H1 (cell line): ENCODE measurements at regions not wholly inside any gene's neighbourhood (a gene's known extent, or its start where the extent isn't known, plus 50 kb on each side); places are given as distances from the start of the nearest gene placed in this dataset.

Experiments used
- CTCF ChIA-PET: fragments of 300-600 bp; sonication (Branson Sonifier 250); formaldehyde crosslinking; loops from one replicate; lab custom pipeline; 2021; ENCODE audit not compliant: partially characterized antibody; lab: Charles Lee
- POLR2A ChIA-PET: fragments of 300-600 bp; sonication (Branson Sonifier 250); formaldehyde crosslinking; loops from one replicate; lab custom pipeline; 2021; ENCODE audit warnings: inconsistent platforms; ENCODE audit not compliant: partially characterized antibody; lab: Charles Lee
- DNase-seq, 2 experiments: peaks; one replicate each; pipeline versions ENCODE4 v3.0.0 to v3.0.0-alpha.2; 2010 to 2022; ENCODE audit warnings: low spot score in 2 of 2, low read depth in 1 of 2, mixed read lengths in 1 of 2
- FAIRE-seq: peaks from 2 replicates; lab custom pipeline; 2011; peaks lifted over from hg19 to GRCh38; lab: Jason Lieb, UNC
- H2AFZ ChIP-seq: 2 replicates; pipeline ENCODE4 v1.8.1; 2012; ENCODE audit warnings: low read length, inconsistent platforms
- H2AK5ac ChIP-seq: 2 replicates; pipeline ENCODE4 v1.6.1; 2013; ENCODE audit warnings: low read depth, low read length
- H2BK120ac ChIP-seq: replicated peaks from 2 replicates; pipeline ENCODE3; 2013; ENCODE audit warnings: low read depth, low read length, inconsistent platforms
- H2BK12ac ChIP-seq: 2 replicates; pipeline ENCODE4 v1.6.1; 2013; ENCODE audit warnings: low read depth, low read length
- H2BK15ac ChIP-seq: 2 replicates; pipeline ENCODE4 v1.6.1; 2013; ENCODE audit warnings: low read length
- H2BK20ac ChIP-seq: 2 replicates; pipeline ENCODE4 v1.6.1; 2013; ENCODE audit warnings: low read length
- H2BK5ac ChIP-seq: 2 replicates; pipeline ENCODE4 v1.6.1; 2013; ENCODE audit warnings: low read depth, low read length
- H3K14ac ChIP-seq: 2 replicates; pipeline ENCODE4 v1.6.1; 2013; ENCODE audit warnings: inconsistent platforms; ENCODE audit not compliant: insufficient read length
- H3K18ac ChIP-seq: 2 replicates; pipeline ENCODE4 v1.6.1; 2013; ENCODE audit warnings: low read length; ENCODE audit errors: extremely low read depth
- H3K23ac ChIP-seq: 2 replicates; pipeline ENCODE4 v1.6.1; 2013; ENCODE audit warnings: inconsistent platforms; ENCODE audit not compliant: insufficient read length
- H3K23me2 ChIP-seq: 2 replicates; pipeline ENCODE4 v1.6.1; 2013; ENCODE audit warnings: low read depth, low read length
- H3K27ac ChIP-seq: 2 replicates; pipeline ENCODE4 v1.6.1; 2011; ENCODE audit warnings: low read depth, low read length, inconsistent platforms
- H3K27me3 ChIP-seq, 4 experiments: replicated peaks in 1 of 4; 1 replicate in 1 of 4; 2 replicates in 3 of 4; pipeline versions ENCODE4 v1.6.1 to v1.8.1; 2011 to 2013; ENCODE audit warnings: low read length in 3 of 4, mild to moderate bottlenecking in 3 of 4, inconsistent platforms in 2 of 4, mixed read lengths in 2 of 4, moderate library complexity in 1 of 4; ENCODE audit not compliant: control insufficient read depth in 3 of 4, insufficient read depth in 3 of 4; ENCODE audit errors: extremely low read depth in 1 of 4
- H3K36me3 ChIP-seq, 4 experiments: 2 replicates each; pipeline versions ENCODE4 v1.6.1 to v1.8.1; 2011 to 2013; ENCODE audit warnings: mild to moderate bottlenecking in 4 of 4, low read length in 3 of 4, moderate library complexity in 2 of 4, control low read depth in 1 of 4, inconsistent platforms in 1 of 4; ENCODE audit not compliant: insufficient read depth in 4 of 4, control insufficient read depth in 2 of 4
- H3K4ac ChIP-seq: replicated peaks from 2 replicates; pipeline ENCODE3; 2013; ENCODE audit warnings: low read length, low read depth, mixed read lengths, inconsistent platforms; ENCODE audit not compliant: insufficient read length
- H3K4me1 ChIP-seq, 4 experiments: replicated peaks in 1 of 4; 1 replicate in 1 of 4; 2 replicates in 3 of 4; pipeline versions ENCODE4 v1.6.1 to v1.8.1; 2011 to 2013; ENCODE audit warnings: low read length in 3 of 4, inconsistent platforms in 2 of 4, mixed read lengths in 1 of 4; ENCODE audit not compliant: insufficient read depth in 4 of 4, control insufficient read depth in 3 of 4
- H3K4me2 ChIP-seq, 2 experiments: 2 replicates each; pipeline versions ENCODE4 v1.6.1 to v1.8.1; 2011 to 2013; ENCODE audit warnings: low read depth in 2 of 2, low read length in 2 of 2, control low read depth in 1 of 2, inconsistent platforms in 1 of 2, mild to moderate bottlenecking in 1 of 2; ENCODE audit not compliant: insufficient read depth in 1 of 2
- H3K4me3 ChIP-seq, 4 experiments: fragments of 200-600, 300-600 bp in 1 of 4; sonication (generic), shearing (Covaris generic), sonication (Bioruptor Twin) in 1 of 4; 2 replicates each; pipeline versions ENCODE4 v1.5.1 to v1.8.1; 2011 to 2016; ENCODE audit warnings: low read length in 4 of 4, low read depth in 3 of 4, control low read depth in 2 of 4, inconsistent platforms in 2 of 4, mild to moderate bottlenecking in 2 of 4, mixed read lengths in 1 of 4, moderate library complexity in 1 of 4; ENCODE audit not compliant: insufficient read depth in 2 of 4; ENCODE audit errors: extremely low read depth in 1 of 4
- H3K56ac ChIP-seq: replicated peaks from 2 replicates; pipeline ENCODE3; 2013; ENCODE audit warnings: low read depth, mild to moderate bottlenecking, mixed read lengths, low read length, inconsistent platforms; ENCODE audit not compliant: insufficient read length
- H3K79me1 ChIP-seq: 2 replicates; pipeline ENCODE4 v1.6.1; 2013; ENCODE audit warnings: low read depth, low read length, control low read depth
- H3K79me2 ChIP-seq, 2 experiments: 2 replicates each; pipeline versions ENCODE4 v1.6.1 to v1.8.1; 2012 to 2013; ENCODE audit warnings: low read length in 2 of 2, mild to moderate bottlenecking in 2 of 2, inconsistent platforms in 1 of 2; ENCODE audit not compliant: insufficient read depth in 2 of 2, control insufficient read depth in 1 of 2
- H3K9ac ChIP-seq, 4 experiments: replicated peaks in 1 of 4; 1 replicate in 1 of 4; 2 replicates in 3 of 4; pipeline versions ENCODE4 v1.6.1 to v1.8.1; 2011 to 2013; ENCODE audit warnings: low read depth in 3 of 4, low read length in 3 of 4, control low read depth in 2 of 4, mild to moderate bottlenecking in 2 of 4, moderate library complexity in 2 of 4, inconsistent platforms in 1 of 4; ENCODE audit errors: extremely low read depth in 1 of 4
- H3K9me3 ChIP-seq, 2 experiments: 2 replicates each; pipeline versions ENCODE4 v1.6.1 to v1.8.1; 2012 to 2013; ENCODE audit warnings: mild to moderate bottlenecking in 2 of 2, moderate library complexity in 2 of 2, control low read depth in 1 of 2, inconsistent platforms in 1 of 2, low read depth in 1 of 2, low read length in 1 of 2, mixed read lengths in 1 of 2; ENCODE audit not compliant: insufficient read depth in 2 of 2
- H4K20me1 ChIP-seq, 2 experiments: replicated peaks in 1 of 2; 2 replicates each; pipeline versions ENCODE3 to v1.8.1; 2011 to 2013; ENCODE audit warnings: inconsistent platforms in 2 of 2, low read length in 2 of 2, mild to moderate bottlenecking in 1 of 2; ENCODE audit not compliant: insufficient read depth in 2 of 2, control insufficient read depth in 1 of 2
- H4K5ac ChIP-seq: 2 replicates; pipeline ENCODE4 v1.6.1; 2013; ENCODE audit warnings: low read length, low read depth, mixed read lengths, inconsistent platforms; ENCODE audit not compliant: insufficient read length
- H4K8ac ChIP-seq: 2 replicates; pipeline ENCODE4 v1.8.0; 2013; ENCODE audit warnings: mild to moderate bottlenecking, moderate library complexity, low read length, inconsistent platforms; ENCODE audit not compliant: insufficient read depth; ENCODE audit errors: extremely low read depth
- H4K91ac ChIP-seq: replicated peaks from 2 replicates; pipeline ENCODE3; 2013; ENCODE audit warnings: low read length, mixed read lengths, inconsistent platforms; ENCODE audit not compliant: insufficient read length
- ASH2L ChIP-seq: fragments of 200-600, 300-600 bp; sonication (generic); IDR thresholded peaks from one replicate; pipeline ENCODE4 v1.7.1; 2017; ENCODE audit warnings: low read length
- BCL11A ChIP-seq, 2 experiments: IDR thresholded peaks; one replicate each; pipeline ENCODE4 v1.6.1; 2011; ENCODE audit warnings: low read depth in 2 of 2, low read length in 2 of 2, mild to moderate bottlenecking in 2 of 2
- BRCA1 ChIP-seq: IDR thresholded peaks from 2 replicates; pipeline ENCODE4 v1.6.1; 2012; ENCODE audit warnings: low read depth, low read length, improper control_type of control experiment
- EP300 ChIP-seq, 2 experiments: IDR thresholded peaks; 1 replicate in 1 of 2; 2 replicates in 1 of 2; pipeline ENCODE4 v1.6.1; 2011 to 2012; ENCODE audit warnings: low read depth in 2 of 2, low read length in 2 of 2, mild to moderate bottlenecking in 2 of 2, borderline replicate concordance in 1 of 2, inconsistent platforms in 1 of 2, moderate library complexity in 1 of 2
- EZH2 ChIP-seq: fragments of 200-600 bp; sonication (generic); IDR thresholded peaks from 2 replicates; pipeline ENCODE4 v1.7.1; 2012; ENCODE audit warnings: low read depth, mild to moderate bottlenecking, moderate library complexity, low read length, inconsistent platforms; ENCODE audit not compliant: severe bottlenecking
- FOSL1 ChIP-seq: IDR thresholded peaks from 2 replicates; pipeline ENCODE4 v1.6.1; 2011; ENCODE audit warnings: mild to moderate bottlenecking, low read depth, low read length, moderate library complexity; ENCODE audit not compliant: insufficient read depth
- GTF2F1 ChIP-seq: IDR thresholded peaks from 2 replicates; pipeline ENCODE4 v1.6.1; 2012; ENCODE audit warnings: low read depth, low read length, improper control_type of control experiment, borderline replicate concordance
- NANOG ChIP-seq: IDR thresholded peaks from 2 replicates; pipeline ENCODE4 v1.6.1; 2011; ENCODE audit warnings: low read length, low read depth, mild to moderate bottlenecking, inconsistent platforms; ENCODE audit not compliant: insufficient read depth, poor library complexity, severe bottlenecking
- POLR2AphosphoS5 ChIP-seq: IDR thresholded peaks from 2 replicates; pipeline ENCODE4 v1.6.1; 2011; ENCODE audit warnings: low read depth, low read length
- POU5F1 ChIP-seq: IDR thresholded peaks from 2 replicates; pipeline ENCODE4 v1.6.1; 2011; ENCODE audit warnings: low read depth, mild to moderate bottlenecking, low read length, moderate library complexity
- TBP ChIP-seq: IDR thresholded peaks from 2 replicates; pipeline ENCODE4 v1.6.1; 2011; ENCODE audit warnings: low read depth, low read length, improper control_type of control experiment
- YY1 ChIP-seq: IDR thresholded peaks from 2 replicates; pipeline ENCODE4 v1.6.1; 2011; ENCODE audit warnings: low read depth, mild to moderate bottlenecking, low read length
- WGBS, 2 experiments: shearing (Covaris generic) in 1 of 2; methylation state at CpG; one replicate each; pipeline versions ENCODE4 v1.1.6 to v1.1.7; 2013 to 2015; ENCODE audit warnings: low lambda C conversion rate in 2 of 2, mixed read lengths in 2 of 2, inconsistent platforms in 1 of 2, low coverage in 1 of 2, missing lambda C conversion rate in 1 of 2; ENCODE audit not compliant: insufficient replicate concordance in 2 of 2, insufficient coverage in 1 of 2, insufficient read length in 1 of 2; ENCODE audit errors: extremely low coverage in 1 of 2, missing lambda C conversion rate in 1 of 2; 5-methylcytosine and 5-hydroxymethylcytosine counted together

DNA sequence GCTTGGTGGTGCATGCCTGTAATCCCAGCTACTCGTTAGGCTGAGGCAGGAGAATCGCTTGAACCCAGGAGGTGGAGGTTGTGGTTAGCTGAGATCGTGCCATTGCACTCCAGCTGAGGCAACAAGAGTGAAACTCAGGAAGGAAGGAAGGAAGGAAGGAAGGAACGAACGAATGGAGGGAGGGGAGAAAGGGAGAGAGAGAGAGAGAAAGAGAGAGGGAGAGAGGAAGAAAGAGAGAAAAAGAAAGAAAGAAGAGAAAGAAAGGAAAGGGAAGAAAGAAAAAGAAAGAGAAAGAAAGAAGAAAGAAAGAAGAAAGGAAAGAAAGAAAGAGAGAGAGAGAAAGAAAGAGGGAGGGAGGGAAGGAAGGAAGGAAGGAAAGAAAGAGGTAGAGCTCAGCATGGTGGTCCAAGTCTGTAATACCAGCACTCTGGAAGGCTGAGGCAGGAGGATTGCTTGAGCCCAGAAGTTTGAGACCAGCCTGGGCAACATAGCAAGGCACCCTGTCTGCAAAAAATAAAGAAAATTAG is 81.9 kb downstream of the P2RY1 start:
- H3K23ac ChIP-seq: no peak overlapping the region
- H3K14ac ChIP-seq: no peak overlapping the region
- H4K20me1 ChIP-seq: no peaks in the 10 kb centered on the region
- no peak overlapping the region for H2AK5ac ChIP-seq
- ChIA-PET CTCF (interaction anchor here (0.9 kb wide), 1 partner anchor 17 kb away, joined by 3 read pairs; no protein-coding TSS in a partner anchor), POLR2A (no interaction called here)
- no peak overlapping the region for H2BK120ac ChIP-seq
- H3K9me3 ChIP-seq: no peaks in the 10 kb centered on the region
- no peak overlapping the region for H2BK20ac ChIP-seq
- no peak overlapping the region for H4K5ac ChIP-seq
- 80% methylated on average over 2 of the region's 5 CpGs; no CpG with 5 or more reads in 1 of the 2 experiments for WGBS, 2 experiments
- no peak overlapping the region for H3K4me3 ChIP-seq
- TF ChIP-seq EP300 (IDR thresholded peaks at IDR 0.05; ENCODE audit: borderline replicate concordance in 1 of 2, low read depth in 2 of 2, low read length in 2 of 2) (no peak), NANOG (no peak), BRCA1 (no peak), FOSL1 (no peak), YY1 (no peak), POLR2AphosphoS5 (no peak), TBP (no peak), EZH2 (no peak), BCL11A (IDR thresholded peaks at IDR 0.05; ENCODE audit: low read depth in 2 of 2, low read length in 2 of 2) (no peak), GTF2F1 (no peak), POU5F1 (no peak), ASH2L (no peak)
- no peak overlapping the region for H2BK15ac ChIP-seq
- H3K79me1 ChIP-seq: no peaks in the 10 kb centered on the region
- H3K4me1 ChIP-seq: no peaks in the 10 kb centered on the region
- FAIRE-seq (no peak), DNase-seq (no peak)
- no peaks in the 10 kb centered on the region for H3K79me2 ChIP-seq
- H3K56ac ChIP-seq: no peak overlapping the region
- no peak overlapping the region for H4K91ac ChIP-seq
- H2BK12ac ChIP-seq: no peak overlapping the region
- H3K27me3 ChIP-seq: no peaks in the 10 kb centered on the region
- H3K18ac ChIP-seq: no peak overlapping the region
- H3K27ac ChIP-seq: no peak overlapping the region
- H4K8ac ChIP-seq: no peak overlapping the region
- H2BK5ac ChIP-seq: no peak overlapping the region
- H3K9ac ChIP-seq: no peak overlapping the region
- H3K36me3 ChIP-seq: no peaks in the 10 kb centered on the region
- H3K4me2 ChIP-seq: no peak overlapping the region
- H2AFZ ChIP-seq: no peak overlapping the region
- H3K4ac ChIP-seq: no peak overlapping the region
- no peaks in the 10 kb centered on the region; the same call in 1 of the 2 replicates for H3K23me2 ChIP-seq
